MCF 10A (cell line): ENCODE measurements at regions not wholly inside any gene's neighbourhood (a gene's known extent, or its start where the extent isn't known, plus 50 kb on each side); places are given as distances from the start of the nearest gene placed in this dataset.

Source experiments
- BruUV-seq: library from RNA; stranded (reverse); fragments of 400-500 nt; replicated peaks from 2 replicates; lab custom pipeline; 2021; lab: Mats Ljungman, UMichigan
- CTCF ChIA-PET: fragments of 300-600 bp; sonication (Branson Sonifier 250); formaldehyde crosslinking; extraction: SDS; loops from one replicate; lab custom pipeline; 2021; ENCODE audit warnings: antibody characterized with exemption, inconsistent platforms; lab: Yijun Ruan, JAX
- POLR2A ChIA-PET: fragments of 300-600, 350-650 bp; sonication (Branson Sonifier 250); formaldehyde crosslinking; extraction: SDS; loops from one replicate; lab custom pipeline; 2020; ENCODE audit warnings: antibody characterized with exemption, inconsistent platforms; lab: Yijun Ruan, JAX
- DNase-seq: peaks from one replicate; pipeline ENCODE4 v3.0.0-alpha.2; 2018; ENCODE audit not compliant: unreplicated experiment
- H3K27ac Mint-ChIP-seq: one replicate; pipeline ENCODE4 v1.8.0; 2022; ENCODE audit warnings: mild to moderate bottlenecking, low read depth, mixed read lengths; ENCODE audit not compliant: unreplicated experiment
- H3K27me3 Mint-ChIP-seq: one replicate; pipeline ENCODE4 v1.8.0; 2022; ENCODE audit warnings: mixed read lengths; ENCODE audit not compliant: insufficient read depth, unreplicated experiment
- H3K36me3 Mint-ChIP-seq: one replicate; pipeline ENCODE4 v1.8.0; 2022; ENCODE audit warnings: mild to moderate bottlenecking, moderate library complexity, mixed read lengths; ENCODE audit not compliant: insufficient read depth, unreplicated experiment
- H3K4me1 Mint-ChIP-seq: one replicate; pipeline ENCODE4 v1.8.0; 2022; ENCODE audit warnings: mixed read lengths; ENCODE audit not compliant: insufficient read depth, unreplicated experiment
- H3K4me3 Mint-ChIP-seq: one replicate; pipeline ENCODE4 v1.8.0; 2022; ENCODE audit warnings: mild to moderate bottlenecking, moderate library complexity, mixed read lengths; ENCODE audit not compliant: unreplicated experiment
- H3K9me3 Mint-ChIP-seq: one replicate; pipeline ENCODE4 v1.8.0; 2022; ENCODE audit warnings: mixed read lengths; ENCODE audit not compliant: unreplicated experiment
- CTCF ChIP-seq: fragments of 200-600 bp; IDR thresholded peaks from one replicate; pipeline ENCODE4 v1.8.0; 2022; ENCODE audit warnings: antibody characterized with exemption, mild to moderate bottlenecking; ENCODE audit not compliant: unreplicated experiment
- intact Hi-C: fragments of 100-400 bp; cut with micrococcal nuclease; formaldehyde crosslinking; loops from 2 replicates; pipeline ENCODE4 v1.14.1; 2022

DNA sequence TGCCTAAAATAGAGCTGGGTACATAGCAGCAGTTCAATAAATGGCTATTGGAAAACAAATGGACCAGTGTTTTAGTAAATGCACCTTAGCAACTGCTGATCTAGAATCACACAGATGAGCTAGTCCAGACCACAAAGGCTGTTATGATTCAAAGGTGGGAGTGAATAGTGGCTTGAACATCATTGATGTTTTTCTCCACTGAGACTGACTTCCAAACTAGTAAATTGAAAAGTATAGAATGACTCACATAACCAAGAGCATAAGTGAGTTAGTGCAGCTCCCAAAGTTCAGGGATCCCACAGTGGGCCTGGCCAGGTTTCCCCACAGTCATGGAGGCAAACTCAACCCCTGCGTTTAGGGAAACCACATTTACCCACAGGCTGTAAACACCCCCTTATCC, 106.7 kb upstream of the YPEL5 start:
- Mint-ChIP-seq H3K4me1 (no peaks in the 10 kb centered on the region), H3K4me3 (no peak overlapping the region), H3K27me3 (peaks cover 65% of the 10 kb centered on the region), H3K36me3 (no peaks in the 10 kb centered on the region), H3K27ac (no peak overlapping the region), H3K9me3 (no peaks in the 10 kb centered on the region)
- no peak for DNase-seq
- ChIA-PET POLR2A (no interaction called here), CTCF (interaction anchor here (2.9 kb wide), 1 partner anchor 14 kb away, joined by 19 read pairs; no protein-coding TSS in a partner anchor)
- intact Hi-C loops, result no loop called here
- no TSS peak for BruUV-seq
- TF ChIP-seq CTCF, result no peak

DNA sequence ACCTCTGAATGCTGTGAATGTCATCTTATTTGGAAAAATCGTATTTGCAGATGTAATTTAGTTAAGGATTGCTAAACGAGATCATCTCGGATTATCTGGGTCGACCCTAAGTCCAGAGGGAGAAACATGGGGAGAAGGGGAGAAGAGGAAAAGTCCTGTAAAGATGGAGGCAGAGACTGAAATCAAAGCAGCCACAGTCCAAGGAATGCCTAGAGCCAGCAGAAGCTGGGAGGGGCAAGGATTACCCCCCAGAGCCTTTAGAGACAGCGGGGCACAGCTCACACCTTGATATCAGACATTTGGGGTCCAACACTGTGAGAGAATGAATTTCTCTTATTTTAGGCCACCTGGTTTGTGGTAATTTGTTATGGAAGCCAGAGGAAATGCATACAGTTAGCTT, 104.9 kb upstream of the YPEL5 start:
- no TSS peak for BruUV-seq
- H3K4me3 Mint-ChIP-seq, result no peak overlapping the region
- H3K9me3 Mint-ChIP-seq, result no peaks in the 10 kb centered on the region
- no peak for DNase-seq
- ChIA-PET POLR2A (no interaction called here), CTCF (interaction anchor here (2.9 kb wide), 1 partner anchor 16 kb away, joined by 19 read pairs; no protein-coding TSS in a partner anchor)
- no peak for TF ChIP-seq CTCF
- intact Hi-C loops, result no loop called here
- no peaks in the 10 kb centered on the region for H3K36me3 Mint-ChIP-seq
- H3K27me3 Mint-ChIP-seq, result peaks cover 77% of the 10 kb centered on the region
- no peaks in the 10 kb centered on the region for H3K4me1 Mint-ChIP-seq
- no peak overlapping the region for H3K27ac Mint-ChIP-seq

- no TSS peak for BruUV-seq
- Mint-ChIP-seq H3K36me3 (peaks cover 5% of the 10 kb centered on the region), H3K27ac (no peak overlapping the region), H3K27me3 (peaks cover 97% of the 10 kb centered on the region), H3K4me3 (no peak overlapping the region), H3K9me3 (no peaks in the 10 kb centered on the region), H3K4me1 (no peaks in the 10 kb centered on the region)
- ChIA-PET CTCF (no interaction called here), POLR2A (no interaction called here)
- intact Hi-C loops, result no loop called here
- no peak for DNase-seq
- TF ChIP-seq CTCF, result no peak
These were observed 100.4 kb upstream of the YPEL5 start for GRCh38 chr2:30046396-30046795.

DNA sequence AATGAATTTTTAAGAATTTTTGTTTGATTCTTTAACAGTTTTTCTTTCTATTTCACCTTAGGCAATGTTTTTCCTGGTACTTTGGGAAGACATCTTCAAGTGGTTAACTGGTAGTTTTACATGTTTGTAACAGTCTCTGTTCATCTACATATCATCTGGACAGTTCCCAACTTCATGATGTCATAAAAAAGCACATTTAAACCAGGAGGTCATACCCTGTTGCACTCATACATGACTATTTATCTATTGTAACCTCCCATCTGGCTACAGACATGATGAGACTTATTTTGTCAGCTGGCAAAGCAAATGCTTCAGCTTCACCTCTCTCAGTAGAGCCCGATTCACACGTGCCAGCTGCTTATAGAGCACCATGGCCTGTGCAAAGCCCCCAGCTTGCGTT, 99.8 kb upstream of the YPEL5 start:
- no TSS peak for BruUV-seq
- intact Hi-C loops, result no loop called here
- POLR2A ChIA-PET, result no interaction called here

More for the DNA sequence above, 99.8 kb upstream of the YPEL5 start:
- CTCF ChIA-PET, result interaction anchor here (0.9 kb wide), 1 partner anchor 118 kb away, joined by 3 read pairs; no protein-coding TSS in a partner anchor
- no peak for DNase-seq
- no peaks in the 10 kb centered on the region for H3K4me1 Mint-ChIP-seq
- no peaks in the 10 kb centered on the region for H3K9me3 Mint-ChIP-seq
- peaks cover 97% of the 10 kb centered on the region for H3K27me3 Mint-ChIP-seq
- peaks cover 5% of the 10 kb centered on the region for H3K36me3 Mint-ChIP-seq
- TF ChIP-seq CTCF, result no peak
- H3K4me3 Mint-ChIP-seq, result no peak overlapping the region
- no peak overlapping the region for H3K27ac Mint-ChIP-seq
